NCI-H1694 (cell line): ENCODE measurements at regions not wholly inside any gene's neighbourhood (a gene's known extent, or its start where the extent isn't known, plus 50 kb on each side); places are given as distances from the start of the nearest gene placed in this dataset.

ENCODE experiments used
- DNase-seq: peaks from one replicate; lab custom pipeline; 2025; lab: John Stamatoyannopoulos, UW

DNA sequence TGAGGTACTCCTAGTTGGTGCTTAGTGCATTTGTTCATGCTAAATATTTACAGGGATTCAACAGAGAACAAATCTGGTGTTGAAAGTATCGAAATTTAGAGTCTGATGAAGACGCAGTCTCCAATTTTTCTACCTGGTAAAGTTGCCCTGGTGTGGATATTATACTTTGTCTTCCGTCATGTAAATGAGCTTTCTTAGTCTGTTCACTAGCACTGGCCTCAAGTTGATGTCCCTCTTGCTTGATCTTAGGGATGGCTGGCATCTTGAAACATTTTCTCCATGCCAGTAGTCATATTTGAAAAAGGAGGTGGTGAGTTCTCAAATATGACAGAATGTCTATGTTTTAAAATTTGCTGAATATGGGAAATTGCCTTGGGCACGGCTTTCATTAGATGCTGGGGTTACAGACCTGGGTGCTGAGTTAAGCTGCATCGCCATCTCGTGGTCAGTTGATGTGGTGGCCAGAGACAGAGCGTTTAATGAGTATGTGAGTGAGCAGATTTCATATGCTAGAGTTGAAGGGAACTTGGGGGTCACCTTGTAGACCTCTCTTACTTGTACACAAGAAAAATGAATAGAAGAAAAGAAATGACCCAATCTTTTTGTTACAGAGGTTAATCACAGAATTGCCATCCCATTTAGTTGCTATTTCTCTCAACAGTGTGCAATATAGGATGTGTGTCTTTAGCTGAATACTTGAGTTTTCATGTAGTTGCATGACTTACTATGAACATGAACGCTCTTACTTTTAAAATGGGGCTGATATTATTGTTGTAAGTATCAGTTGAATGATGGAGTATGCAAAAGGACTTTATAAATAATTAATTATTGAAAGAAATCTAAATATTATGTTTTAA, 172.8 kb upstream of the DCN start:
- DNase-seq, result peak; percentile 54

DNA sequence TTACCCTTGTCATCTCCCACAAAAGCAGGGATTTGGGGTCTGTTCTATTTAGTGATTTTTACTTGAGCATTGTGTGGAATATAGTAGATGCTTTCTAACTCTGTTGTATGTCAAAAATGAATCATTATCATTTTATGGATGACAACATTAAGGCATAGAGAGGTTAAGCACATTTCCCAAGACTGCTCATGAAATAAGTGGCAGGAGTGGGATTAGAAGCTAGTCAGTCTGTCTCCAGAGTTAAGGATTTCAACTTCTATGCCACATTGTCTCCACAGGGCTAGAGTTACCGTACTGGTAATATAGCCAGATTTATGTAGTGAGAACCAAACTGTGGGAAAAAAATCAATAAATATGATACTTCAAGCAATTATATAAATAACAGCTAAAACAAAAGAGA, 170.6 kb upstream of the DCN start:
- DNase-seq, result no peak

- DNase-seq, result no peak
Measured at GRCh38 chr12:91349476-91349875, 166.9 kb upstream of the DCN start.

DNA sequence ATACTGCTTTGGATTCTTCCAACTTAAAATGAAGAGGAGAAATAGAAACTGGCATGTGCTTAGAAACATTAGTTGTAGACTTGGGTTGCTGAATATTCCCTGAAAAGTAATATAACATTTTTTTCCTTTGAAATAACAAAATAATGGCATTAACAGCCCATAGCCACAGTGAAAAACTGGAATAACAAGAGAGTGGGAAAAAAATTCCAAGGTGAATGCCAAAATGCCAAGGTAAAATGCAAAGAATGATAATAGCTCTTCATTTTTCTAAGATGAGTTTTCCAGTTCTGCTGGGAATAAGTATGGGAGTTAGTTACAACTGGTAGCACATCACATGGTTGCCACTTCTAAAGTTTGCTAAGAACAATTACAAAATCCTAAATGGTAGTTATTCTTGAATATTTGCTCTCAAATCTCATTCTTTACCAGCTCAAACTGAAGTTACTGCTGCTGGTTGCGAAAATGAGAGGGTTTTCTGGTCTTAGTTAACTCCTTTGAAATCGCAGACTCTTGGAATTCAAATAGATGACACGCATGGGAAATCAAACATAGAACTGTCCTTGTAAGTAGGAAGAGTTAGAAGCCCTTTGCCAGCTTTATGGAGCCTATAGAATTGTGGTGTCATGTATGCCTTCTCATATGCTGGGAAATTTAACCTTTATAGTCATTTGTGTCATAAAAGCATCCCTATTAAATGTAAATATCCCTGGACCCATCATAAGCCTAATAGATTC, 165.0 kb upstream of the DCN start:
- DNase-seq, result no peak

GRCh38 chr12:91346827-91347226, 164.2 kb upstream of the DCN start:
- DNase-seq, result no peak

- no peak for DNase-seq
Measured at GRCh38 chr12:91344408-91344807, 161.8 kb upstream of the DCN start.

DNA sequence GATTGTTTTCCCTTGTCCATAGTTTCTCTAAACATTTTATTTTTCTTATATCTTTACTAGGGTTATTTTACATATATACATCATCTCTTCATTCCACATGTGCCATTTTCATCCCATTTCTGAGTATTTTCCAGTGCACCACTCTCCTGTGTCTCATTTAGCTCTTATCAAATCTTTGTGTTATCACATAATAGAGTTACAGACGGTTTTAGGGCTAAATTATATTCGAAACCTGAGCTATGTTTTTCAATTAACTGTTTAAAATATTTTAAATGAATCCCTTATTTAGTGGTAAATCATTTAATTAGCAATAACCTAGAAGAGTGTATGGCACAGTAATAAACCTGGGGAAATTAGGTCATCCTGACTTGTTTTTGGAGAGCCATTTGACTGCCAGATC, 160.4 kb upstream of the DCN start:
- no peak for DNase-seq

DNA sequence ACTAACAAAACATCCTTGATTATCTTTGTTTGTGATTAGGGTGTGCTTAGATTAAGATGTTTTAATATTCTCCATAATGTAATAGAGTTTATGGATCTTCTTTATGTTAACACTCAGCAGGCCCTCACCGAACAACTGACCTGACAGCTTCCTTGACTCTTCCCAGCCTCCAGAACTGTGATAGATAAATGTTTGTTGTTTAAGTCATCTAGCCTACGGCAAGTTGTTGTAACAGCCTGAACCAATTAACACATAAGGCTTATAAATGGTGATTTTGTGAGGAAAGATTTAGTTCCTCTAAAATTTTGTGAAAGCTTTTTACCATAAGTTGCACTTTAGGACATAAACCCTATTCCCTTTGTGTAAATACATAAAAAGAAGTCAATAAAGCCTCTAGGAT, 156.5 kb upstream of the DCN start:
- no peak for DNase-seq

- no peak for DNase-seq
Measured at GRCh38 chr12:91335699-91336098, 153.1 kb upstream of the DCN start.

DNA sequence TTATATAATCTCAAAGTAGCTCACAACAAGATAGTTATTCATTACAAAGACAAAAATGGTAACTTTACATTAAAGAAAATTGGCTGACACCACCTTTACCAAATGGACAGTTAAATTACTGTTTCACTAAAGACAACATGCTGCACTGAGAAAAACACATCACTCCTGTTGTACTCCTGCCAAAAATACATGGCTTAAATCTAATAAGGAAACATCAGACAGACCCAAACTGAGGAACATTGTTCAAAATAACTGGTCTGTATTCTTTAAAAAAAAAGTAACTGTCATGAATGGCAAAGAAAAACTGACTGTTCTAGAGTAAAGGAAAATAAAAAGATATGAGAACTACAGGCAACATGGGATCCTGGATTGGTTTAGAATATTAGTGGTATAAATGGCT, 151.3 kb upstream of the DCN start:
- DNase-seq, result no peak

DNA sequence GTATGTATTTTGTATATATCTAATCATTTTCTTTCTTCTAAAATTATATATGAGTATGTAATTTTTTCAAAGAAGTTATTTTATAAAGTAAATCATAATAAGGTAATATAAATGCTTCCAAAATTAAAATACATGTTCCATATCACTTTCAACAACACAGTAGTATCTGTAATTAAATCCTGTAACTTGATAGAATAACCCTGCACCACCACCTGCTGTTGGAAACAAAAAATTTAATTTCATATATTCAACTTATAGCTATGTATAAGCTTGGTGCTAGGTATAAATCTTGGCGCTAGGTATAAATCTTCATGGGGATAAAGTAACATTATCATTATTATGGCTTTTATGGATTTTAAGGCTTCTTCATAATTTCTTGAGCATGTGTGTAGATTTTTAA, 149.7 kb upstream of the DCN start:
- DNase-seq, result peak; percentile 18

DNA sequence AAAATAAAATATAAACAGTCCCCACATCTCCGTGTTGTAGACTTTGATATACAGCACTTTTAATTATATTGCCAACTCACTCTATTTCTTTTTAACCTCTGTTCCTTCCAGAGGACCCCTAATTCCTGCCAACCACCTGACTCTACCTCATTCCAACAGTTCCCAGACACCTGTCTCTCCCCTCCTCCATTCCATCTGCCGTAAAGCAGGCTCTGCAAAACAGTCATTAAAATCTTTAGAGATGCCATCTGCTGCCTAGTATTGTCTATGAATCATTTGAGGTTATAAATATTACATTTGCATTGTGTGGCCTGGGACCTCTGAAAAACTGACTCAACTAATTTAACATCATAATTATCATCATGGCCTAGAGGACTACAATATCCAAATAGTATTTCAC, 148.8 kb upstream of the DCN start:
- peak; percentile 37 for DNase-seq

GRCh38 chr12:91328451-91328850, 145.8 kb upstream of the DCN start:
- no peak for DNase-seq

- DNase-seq, result no peak
Measured at GRCh38 chr12:91327889-91328288, 145.3 kb upstream of the DCN start.

GRCh38 chr12:91327131-91327530, 144.5 kb upstream of the DCN start:
- DNase-seq, result no peak

DNA sequence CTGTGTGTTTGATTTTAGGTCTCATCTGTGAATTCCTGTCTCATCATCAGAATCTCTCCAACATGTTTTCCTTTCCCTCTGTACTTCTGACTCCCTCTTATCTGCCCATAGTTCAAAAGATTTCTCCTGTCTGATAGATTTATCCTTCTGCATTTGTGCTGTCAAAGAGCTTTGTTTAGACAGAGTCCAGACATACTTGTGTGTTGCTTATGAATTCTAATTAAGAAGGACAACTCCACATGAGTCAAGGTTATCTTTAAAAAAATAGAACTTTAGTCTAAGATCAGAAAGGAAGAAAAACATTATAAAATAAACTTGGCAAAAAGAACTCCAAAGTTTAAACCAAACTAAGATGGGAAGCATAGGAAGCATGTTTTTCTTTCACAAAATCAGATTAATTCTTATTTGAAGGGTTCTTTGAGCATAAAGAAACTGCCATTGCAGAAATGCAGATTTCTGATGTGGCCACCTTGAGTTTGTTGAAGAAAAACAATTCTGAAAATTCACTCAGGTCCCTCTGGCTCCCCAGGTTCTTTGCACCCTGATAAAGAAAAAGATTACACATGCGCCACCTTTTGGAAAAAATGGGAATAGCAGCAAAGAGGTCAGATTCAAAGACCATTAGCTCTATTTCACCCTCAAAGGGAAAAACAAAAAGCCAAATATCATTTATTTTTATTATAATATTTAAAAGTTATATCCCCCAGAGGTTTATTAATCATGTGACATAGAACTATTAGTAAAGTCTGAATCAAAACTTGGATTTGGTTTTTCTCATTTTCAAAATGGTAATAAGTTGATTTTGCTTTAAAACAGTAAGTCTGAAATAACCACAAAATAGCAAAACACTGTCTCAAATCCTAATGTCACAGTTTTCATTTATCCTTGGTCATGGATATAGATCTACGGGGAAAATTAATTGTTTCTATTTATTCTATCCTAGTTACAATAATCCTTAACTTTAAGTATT, 143.7 kb upstream of the DCN start:
- peak; percentile 51 for DNase-seq

GRCh38 chr12:91320999-91321398, 138.4 kb upstream of the DCN start:
- DNase-seq, result no peak

GRCh38 chr12:91319071-91319760, 136.6 kb upstream of the DCN start:
- DNase-seq, result no peak

DNA sequence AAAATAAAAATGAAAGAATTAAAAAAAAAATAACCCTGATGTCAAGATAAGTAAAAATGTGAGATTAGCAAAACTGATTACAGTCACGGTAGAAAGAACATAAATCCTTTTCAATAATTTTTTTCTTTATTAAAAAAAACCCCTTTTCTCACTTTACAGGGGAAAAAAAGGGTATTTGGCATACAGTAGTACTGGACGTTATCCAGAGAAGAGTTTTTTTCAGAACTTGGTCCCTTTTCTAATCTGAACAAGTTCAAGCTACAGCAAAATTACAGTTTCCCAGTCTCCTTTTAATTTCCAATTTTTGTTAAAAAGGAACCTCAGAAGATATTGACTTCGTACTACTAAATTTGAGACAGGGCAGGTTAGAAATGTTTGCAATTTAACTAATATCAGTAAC, 134.7 kb upstream of the DCN start:
- DNase-seq, result no peak

- DNase-seq, result no peak
Measured at GRCh38 chr12:91316907-91317269, 134.3 kb upstream of the DCN start.

GRCh38 chr12:91316161-91316906, 133.7 kb upstream of the DCN start:
- no peak for DNase-seq
